AG10803 (cell line): ENCODE measurements at regions not wholly inside any gene's neighbourhood (a gene's known extent, or its start where the extent isn't known, plus 50 kb on each side); places are given as distances from the start of the nearest gene placed in this dataset.

Source experiments
- DNase-seq: peaks from one replicate; pipeline ENCODE4 v3.0.0; 2010; ENCODE audit warnings: low read depth
- H3K4me3 ChIP-seq: 2 replicates; pipeline ENCODE4 v1.5.1; 2011; ENCODE audit warnings: mild to moderate bottlenecking, low read length, control low read depth
- TF ChIP-seq, protein P1 (sequence below): conservative IDR thresholded peaks from 2 replicates; pipeline ENCODE4 v1.5.1; 2011; ENCODE audit warnings: mild to moderate bottlenecking, low read length, control low read depth, inconsistent platforms

DNA sequence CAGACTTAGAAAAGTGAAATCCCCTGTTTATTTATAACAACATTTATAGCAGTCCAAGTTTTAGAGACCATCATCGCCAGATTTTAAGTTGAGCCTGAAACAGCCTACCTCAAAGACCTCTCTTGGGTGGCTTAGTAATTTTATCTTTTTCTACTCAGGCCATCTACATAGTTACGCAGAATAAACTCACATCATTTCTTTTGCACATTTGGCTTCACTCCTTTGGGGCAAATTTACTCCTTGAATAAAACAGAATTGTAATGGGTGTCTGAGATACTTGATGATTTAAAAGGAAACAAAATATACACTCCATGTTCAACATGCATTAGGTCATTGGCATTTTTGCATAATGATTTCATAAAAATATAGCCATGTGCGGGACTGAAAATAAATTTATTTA is 104.7 kb upstream of the TSPAN8 start:
- TF ChIP-seq, protein P1, sequence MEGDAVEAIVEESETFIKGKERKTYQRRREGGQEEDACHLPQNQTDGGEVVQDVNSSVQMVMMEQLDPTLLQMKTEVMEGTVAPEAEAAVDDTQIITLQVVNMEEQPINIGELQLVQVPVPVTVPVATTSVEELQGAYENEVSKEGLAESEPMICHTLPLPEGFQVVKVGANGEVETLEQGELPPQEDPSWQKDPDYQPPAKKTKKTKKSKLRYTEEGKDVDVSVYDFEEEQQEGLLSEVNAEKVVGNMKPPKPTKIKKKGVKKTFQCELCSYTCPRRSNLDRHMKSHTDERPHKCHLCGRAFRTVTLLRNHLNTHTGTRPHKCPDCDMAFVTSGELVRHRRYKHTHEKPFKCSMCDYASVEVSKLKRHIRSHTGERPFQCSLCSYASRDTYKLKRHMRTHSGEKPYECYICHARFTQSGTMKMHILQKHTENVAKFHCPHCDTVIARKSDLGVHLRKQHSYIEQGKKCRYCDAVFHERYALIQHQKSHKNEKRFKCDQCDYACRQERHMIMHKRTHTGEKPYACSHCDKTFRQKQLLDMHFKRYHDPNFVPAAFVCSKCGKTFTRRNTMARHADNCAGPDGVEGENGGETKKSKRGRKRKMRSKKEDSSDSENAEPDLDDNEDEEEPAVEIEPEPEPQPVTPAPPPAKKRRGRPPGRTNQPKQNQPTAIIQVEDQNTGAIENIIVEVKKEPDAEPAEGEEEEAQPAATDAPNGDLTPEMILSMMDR: no peak
- no peak overlapping the region for H3K4me3 ChIP-seq
- no peak for DNase-seq

DNA sequence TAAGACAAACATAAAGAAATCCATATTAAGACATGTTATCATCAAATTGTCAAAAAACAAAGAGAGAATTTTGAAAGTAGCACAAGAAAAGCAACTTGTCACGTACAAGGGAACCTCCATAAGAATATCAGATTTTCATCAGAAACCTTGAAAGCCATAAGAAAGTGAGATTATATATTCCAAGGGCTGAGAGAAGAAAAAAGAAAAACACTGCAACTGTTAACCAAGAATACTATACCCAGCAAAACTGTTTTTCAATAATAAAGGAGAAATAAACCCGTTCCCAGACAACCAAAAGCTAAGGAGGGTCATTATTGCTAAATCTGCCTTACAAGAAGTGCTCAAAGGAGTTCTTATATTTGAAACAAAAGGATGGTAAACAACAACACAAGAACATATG is 94.7 kb upstream of the TSPAN8 start:
- DNase-seq: no peak
- TF ChIP-seq, protein P1: no peak
- no peak overlapping the region for H3K4me3 ChIP-seq

DNA sequence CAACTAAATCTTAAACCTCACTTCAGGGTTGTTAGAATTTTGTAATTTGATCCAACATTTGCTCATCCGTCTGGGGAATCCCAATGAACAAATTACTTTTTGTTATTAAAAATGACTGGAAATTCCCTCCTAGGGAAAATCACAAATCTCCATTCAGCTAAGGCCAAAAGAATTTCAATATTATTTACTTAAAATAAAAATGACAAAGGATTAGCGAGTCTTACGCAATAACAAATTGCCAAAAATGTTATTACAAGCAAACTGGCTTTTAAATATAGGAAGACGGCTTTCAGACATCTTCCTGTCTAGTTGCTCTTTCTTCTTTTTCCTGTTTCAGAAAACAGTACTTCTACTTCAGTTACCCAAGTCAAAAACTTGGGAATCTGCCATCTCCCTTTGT is 92.4 kb upstream of the TSPAN8 start:
- no peak for DNase-seq
- no peak overlapping the region for H3K4me3 ChIP-seq
- TF ChIP-seq, protein P1: no peak

DNA sequence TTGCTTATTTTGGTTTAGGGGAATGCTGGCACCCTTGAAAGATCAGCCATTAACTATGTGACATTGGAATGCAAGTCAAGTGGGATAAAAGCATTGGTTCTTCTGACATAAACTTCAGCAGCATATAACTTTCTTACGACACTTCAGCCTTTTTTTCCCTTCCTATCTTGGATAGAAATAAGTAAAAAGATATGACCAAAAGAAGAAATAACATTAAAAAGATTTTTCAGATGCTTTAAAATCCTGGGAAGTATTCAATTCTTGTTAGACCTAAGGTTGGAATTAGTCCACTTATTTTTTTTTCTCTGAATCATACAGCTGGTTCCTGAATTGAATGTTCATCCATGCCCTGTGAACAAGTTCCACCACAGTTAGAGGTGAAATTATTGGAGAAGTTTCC is 85.6 kb upstream of the TSPAN8 start:
- TF ChIP-seq, protein P1: no peak
- peak; percentile 2 for DNase-seq

DNA sequence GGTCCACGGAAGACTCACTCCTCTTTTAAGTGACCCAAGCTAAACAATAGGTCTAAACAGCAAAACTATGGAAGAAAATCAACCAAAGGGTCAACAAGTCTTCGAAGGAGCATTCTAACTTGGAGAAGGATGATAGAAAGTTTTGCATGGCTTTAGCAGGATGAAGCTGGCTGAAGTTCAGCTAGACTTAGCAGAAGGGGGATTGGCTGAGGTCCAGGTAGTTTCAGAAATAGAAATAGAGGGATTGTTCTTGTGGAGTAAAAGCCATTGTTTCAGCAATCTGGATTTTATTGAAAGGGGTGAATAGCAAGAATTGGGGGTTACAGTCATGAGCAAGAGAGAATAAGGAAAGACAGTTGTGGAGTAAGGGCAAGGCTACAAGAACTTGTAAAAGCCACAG is 84.7 kb upstream of the TSPAN8 start:
- H3K4me3 ChIP-seq: no peak overlapping the region
- TF ChIP-seq, protein P1: no peak
- DNase-seq: no peak

More for the DNA sequence above, 85.6 kb upstream of the TSPAN8 start:
- H3K4me3 ChIP-seq: no peak overlapping the region

DNA sequence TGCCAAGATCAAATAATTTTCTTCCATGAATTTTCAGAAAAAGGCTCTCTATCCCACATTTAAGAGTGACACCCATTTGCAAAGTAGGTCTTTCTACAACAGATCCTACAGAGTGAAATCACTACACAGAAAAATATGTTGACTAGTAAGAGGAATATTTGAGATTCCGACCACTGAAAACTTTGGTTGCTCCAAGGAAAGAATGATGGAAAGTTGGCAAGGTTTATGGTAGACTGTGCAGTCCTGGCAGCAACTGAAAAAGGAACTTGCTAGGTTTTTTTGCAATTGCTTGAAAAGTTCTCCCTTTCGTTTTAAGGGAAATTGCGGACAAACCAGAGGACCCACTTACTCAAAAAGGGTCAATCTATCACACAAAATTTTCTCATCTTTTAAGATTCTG is 83.1 kb upstream of the TSPAN8 start:
- DNase-seq: no peak
- H3K4me3 ChIP-seq: no peak overlapping the region
- TF ChIP-seq, protein P1: no peak

DNA sequence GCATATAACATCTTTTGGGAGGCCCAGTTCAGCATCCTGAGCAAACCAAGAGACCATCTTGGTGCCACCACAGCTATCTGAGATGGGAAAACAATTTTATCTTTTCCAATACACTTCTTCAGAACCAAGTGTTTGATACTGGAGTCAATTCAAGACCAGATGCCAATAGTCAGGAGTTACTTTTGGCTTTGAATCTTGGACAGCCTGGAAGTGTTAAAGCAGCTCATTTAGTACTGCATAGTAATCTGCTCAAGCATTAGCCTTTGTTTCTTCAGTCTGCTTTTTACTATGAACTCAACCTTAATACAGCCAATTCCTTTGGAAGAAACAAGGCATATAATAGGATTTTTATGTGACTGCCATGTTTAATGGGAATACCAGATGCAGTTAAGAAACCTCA is 81.9 kb upstream of the TSPAN8 start:
- TF ChIP-seq, protein P1: no peak
- no peak overlapping the region for H3K4me3 ChIP-seq
- no peak for DNase-seq
